ENCODE measurements at regions not wholly inside any gene's neighbourhood (a gene's known extent, or its start where the extent isn't known, plus 50 kb on each side); places are given as distances from the start of the nearest gene placed in this dataset.

- Histone ChIP-seq H3K9me3 (ENCODE audit: severe bottlenecking) (no peaks in the 10 kb centered on the region), H3K27me3 (ENCODE audit: insufficient read depth, poor library complexity, severe bottlenecking) (no peaks in the 10 kb centered on the region), H3K27ac (ENCODE audit: poor library complexity, severe bottlenecking) (no peak overlapping the region), H3K4me1 (ENCODE audit: insufficient read depth, poor library complexity, severe bottlenecking) (no peaks in the 10 kb centered on the region), H3K4me3 (ENCODE audit: severe bottlenecking) (no peak overlapping the region), H3K36me3 (ENCODE audit: low read depth) (no peaks in the 10 kb centered on the region)
- ATAC-seq (ENCODE audit: low read depth) (no peak), DNase-seq (ENCODE audit: low spot score) (no peak)
- no peak for TF ChIP-seq CTCF (IDR thresholded peaks at IDR 0.05; ENCODE audit: poor library complexity, severe bottlenecking)
Measured at GRCh38 chr18:61677435-61677970, 215.3 kb downstream of the RNF152 start.

GRCh38 chr18:61676773-61677434 is 215.9 kb downstream of the RNF152 start:
- no peak for ATAC-seq (ENCODE audit: low read depth)
- no peaks in the 10 kb centered on the region for H3K4me1 ChIP-seq (ENCODE audit: insufficient read depth, poor library complexity, severe bottlenecking)
- no peaks in the 10 kb centered on the region for H3K36me3 ChIP-seq (ENCODE audit: low read depth)
- H3K27ac ChIP-seq (ENCODE audit: poor library complexity, severe bottlenecking), result no peak overlapping the region
- no peaks in the 10 kb centered on the region for H3K9me3 ChIP-seq (ENCODE audit: severe bottlenecking)
- TF ChIP-seq CTCF (IDR thresholded peaks at IDR 0.05; ENCODE audit: poor library complexity, severe bottlenecking), result no peak
- no peak overlapping the region for H3K4me3 ChIP-seq (ENCODE audit: severe bottlenecking)
- DNase-seq (ENCODE audit: low spot score), result no peak
- no peaks in the 10 kb centered on the region for H3K27me3 ChIP-seq (ENCODE audit: insufficient read depth, poor library complexity, severe bottlenecking)

- ATAC-seq (ENCODE audit: low read depth), result no peak
- no peaks in the 10 kb centered on the region for H3K27me3 ChIP-seq (ENCODE audit: insufficient read depth, poor library complexity, severe bottlenecking)
Measured at GRCh38 chr18:61669320-61669719, 223.5 kb downstream of the RNF152 start.

GRCh38 chr18:61666876-61667590 is 225.8 kb downstream of the RNF152 start:
- H3K27ac ChIP-seq (ENCODE audit: poor library complexity, severe bottlenecking), result no peak overlapping the region
- no peak overlapping the region for H3K4me3 ChIP-seq (ENCODE audit: severe bottlenecking)
- TF ChIP-seq CTCF (IDR thresholded peaks at IDR 0.05; ENCODE audit: poor library complexity, severe bottlenecking), result no peak
- no peak for ATAC-seq (ENCODE audit: low read depth)
- no peaks in the 10 kb centered on the region for H3K9me3 ChIP-seq (ENCODE audit: severe bottlenecking)
- no peaks in the 10 kb centered on the region for H3K4me1 ChIP-seq (ENCODE audit: insufficient read depth, poor library complexity, severe bottlenecking)
- DNase-seq (ENCODE audit: low spot score), result no peak
- H3K36me3 ChIP-seq (ENCODE audit: low read depth), result no peaks in the 10 kb centered on the region
- H3K27me3 ChIP-seq (ENCODE audit: insufficient read depth, poor library complexity, severe bottlenecking), result no peaks in the 10 kb centered on the region

More at GRCh38 chr18:61669320-61669719, 223.5 kb downstream of the RNF152 start:
- H3K27ac ChIP-seq (ENCODE audit: poor library complexity, severe bottlenecking), result no peak overlapping the region
- no peaks in the 10 kb centered on the region for H3K4me1 ChIP-seq (ENCODE audit: insufficient read depth, poor library complexity, severe bottlenecking)
- H3K36me3 ChIP-seq (ENCODE audit: low read depth), result no peaks in the 10 kb centered on the region
- H3K9me3 ChIP-seq (ENCODE audit: severe bottlenecking), result no peaks in the 10 kb centered on the region
- no peak for TF ChIP-seq CTCF (IDR thresholded peaks at IDR 0.05; ENCODE audit: poor library complexity, severe bottlenecking)
- no peak for DNase-seq (ENCODE audit: low spot score)
- no peak overlapping the region for H3K4me3 ChIP-seq (ENCODE audit: severe bottlenecking)
